K562 (cell line): ENCODE measurements at regions not wholly inside any gene's neighbourhood (a gene's known extent, or its start where the extent isn't known, plus 50 kb on each side); places are given as distances from the start of the nearest gene placed in this dataset.
"Not testable (repeated sequence)": the region's sequence is repeated elsewhere in the genome, so short reads cannot be mapped to it uniquely, and the experiment has no call there.

ENCODE experiments used
- ATAC-seq: fragments of 200-7000 bp; cut with Tn5 transposase; 3 replicates; pipeline ENCODE4 v1.9.1; 2020; ENCODE audit warnings: moderate library complexity
- BruUV-seq: library from RNA; stranded (reverse); fragments of 400-500 nt; replicated peaks from 2 replicates; lab custom pipeline; 2021; lab: Mats Ljungman, UMichigan
- CTCF ChIA-PET: fragments of 300-600 bp; formaldehyde crosslinking; extraction: SDS; loops from one replicate; lab custom pipeline; 2021; ENCODE audit warnings: low intra/inter-chr PET ratio; lab: Yijun Ruan, JAX
- POLR2A ChIA-PET: fragments of 300-600, 350-650 bp; sonication (Branson Sonifier 250); formaldehyde crosslinking; extraction: SDS; loops from one replicate; lab custom pipeline; 2021; ENCODE audit warnings: antibody characterized with exemption, inconsistent platforms; lab: Yijun Ruan, JAX
- DNase-seq, 4 experiments: peaks; one replicate each; pipeline versions ENCODE4 v3.0.0 to v3.0.0-alpha.2; 2011 to 2018; ENCODE audit warnings: low spot score in 3 of 4, mixed read lengths in 3 of 4; ENCODE audit errors: extremely low read depth in 1 of 4
- FAIRE-seq: peaks from 2 replicates; lab custom pipeline; 2011; peaks lifted over from hg19 to GRCh38; lab: Jason Lieb, UNC
- H2AFZ ChIP-seq: 2 replicates; pipeline ENCODE4 v1.6.0; 2011; ENCODE audit warnings: low read depth, low read length, control low read depth, inconsistent platforms
- H3K27ac ChIP-seq: fragments of 200-600 bp; 3 replicates; pipeline ENCODE4 v1.8.0; 2011; ENCODE audit warnings: low read depth, mild to moderate bottlenecking, control low read depth, inconsistent platforms, low read length, moderate library complexity, mixed read lengths; ENCODE audit errors: extremely low read depth
- H3K27me3 ChIP-seq, 2 experiments: fragments of 300-600 bp in 1 of 2; 2 replicates in 1 of 2; 3 replicates in 1 of 2; pipeline versions ENCODE4 v1.6.0 to v1.8.0; 2011; ENCODE audit warnings: inconsistent platforms in 2 of 2, low read length in 2 of 2, mild to moderate bottlenecking in 1 of 2, mixed read lengths in 1 of 2, moderate library complexity in 1 of 2; ENCODE audit not compliant: control insufficient read depth in 2 of 2, insufficient read depth in 2 of 2
- H3K36me3 ChIP-seq: fragments of 300-600 bp; 3 replicates; pipeline ENCODE4 v1.8.0; 2011; ENCODE audit warnings: mild to moderate bottlenecking, low read length, inconsistent platforms; ENCODE audit not compliant: control insufficient read depth, insufficient read depth
- H3K4me1 ChIP-seq, 2 experiments: fragments of 200-600 bp in 1 of 2; replicated peaks in 1 of 2; 2 replicates in 1 of 2; 3 replicates in 1 of 2; pipeline versions ENCODE4 v1.5.1 to v1.8.0; 2011; ENCODE audit warnings: inconsistent platforms in 2 of 2, low read length in 2 of 2, mild to moderate bottlenecking in 1 of 2, mixed read lengths in 1 of 2, moderate library complexity in 1 of 2; ENCODE audit not compliant: control insufficient read depth in 2 of 2, insufficient read depth in 2 of 2
- H3K4me2 ChIP-seq: 2 replicates; pipeline ENCODE4 v1.6.1; 2011; ENCODE audit warnings: low read length, control low read depth, inconsistent platforms, mixed read lengths; ENCODE audit not compliant: insufficient read depth
- H3K4me3 ChIP-seq: fragments of 200-600 bp; sonication (generic), shearing (Covaris generic); 2 replicates; pipeline ENCODE4 v1.5.1; 2016; ENCODE audit warnings: control low read depth, inconsistent platforms
- H3K79me2 ChIP-seq: fragments of 200-600 bp; 3 replicates; pipeline ENCODE4 v1.8.0; 2011; ENCODE audit warnings: low read length, inconsistent platforms; ENCODE audit not compliant: control insufficient read depth, insufficient read depth
- H3K9ac ChIP-seq, 2 experiments: 2 replicates each; pipeline versions ENCODE4 v1.6.0 to v1.6.1; 2011; ENCODE audit warnings: low read depth in 2 of 2, low read length in 2 of 2, control low read depth in 1 of 2, inconsistent platforms in 1 of 2, mild to moderate bottlenecking in 1 of 2, mixed read lengths in 1 of 2; ENCODE audit not compliant: insufficient read depth in 1 of 2
- H3K9me1 ChIP-seq: one replicate; pipeline ENCODE4 v1.6.0; 2011; ENCODE audit warnings: inconsistent platforms, mild to moderate bottlenecking, low read length, moderate library complexity; ENCODE audit not compliant: control insufficient read depth, insufficient read depth
- H3K9me3 ChIP-seq: replicated peaks from 2 replicates; pipeline ENCODE4 v1.5.1; 2011; ENCODE audit warnings: low read depth, low read length, inconsistent platforms; ENCODE audit not compliant: control insufficient read depth, insufficient read depth
- H4K20me1 ChIP-seq: replicated peaks from 2 replicates; pipeline ENCODE4 v1.6.1; 2011; ENCODE audit warnings: low read length, inconsistent platforms, mixed read lengths; ENCODE audit not compliant: control insufficient read depth, insufficient read depth
- KAT2B ChIP-seq: IDR thresholded peaks from one replicate; pipeline ENCODE4 v1.6.1; 2012; ENCODE audit warnings: low read depth, mild to moderate bottlenecking, control low read depth, inconsistent platforms, low read length, moderate library complexity
- WGBS: fragments of 100-300 bp; shearing (Covaris generic); methylation state at CpG from one replicate; pipeline ENCODE4 v1.1.6; 2016; ENCODE audit warnings: low coverage, mixed read lengths; ENCODE audit not compliant: insufficient coverage; ENCODE audit errors: missing lambda C conversion rate; 5-methylcytosine and 5-hydroxymethylcytosine counted together
- in situ Hi-C: fragments of 300-500 bp; cut with MboI; formaldehyde crosslinking; loops from 4 replicates; pipeline ENCODE4 v1.15.0; 2018; ENCODE audit warnings: inconsistent platforms, mixed read lengths
- intact Hi-C: fragments of 100-400 bp; cut with micrococcal nuclease; formaldehyde crosslinking; loops from 2 replicates; pipeline ENCODE4 v1.14.2; 2022
- TF ChIP-seq, protein P1 (sequence below), 2 experiments: fragments of 450-650 bp in 1 of 2; sonication (generic) in 1 of 2; formaldehyde crosslinking; conservative IDR thresholded peaks; 2 replicates each; pipeline versions ENCODE4 v1.4.0 to v1.8.1; 2020 to 2022; ENCODE audit warnings: mild to moderate bottlenecking in 1 of 2, missing genetic modification reagents in 1 of 2

DNA sequence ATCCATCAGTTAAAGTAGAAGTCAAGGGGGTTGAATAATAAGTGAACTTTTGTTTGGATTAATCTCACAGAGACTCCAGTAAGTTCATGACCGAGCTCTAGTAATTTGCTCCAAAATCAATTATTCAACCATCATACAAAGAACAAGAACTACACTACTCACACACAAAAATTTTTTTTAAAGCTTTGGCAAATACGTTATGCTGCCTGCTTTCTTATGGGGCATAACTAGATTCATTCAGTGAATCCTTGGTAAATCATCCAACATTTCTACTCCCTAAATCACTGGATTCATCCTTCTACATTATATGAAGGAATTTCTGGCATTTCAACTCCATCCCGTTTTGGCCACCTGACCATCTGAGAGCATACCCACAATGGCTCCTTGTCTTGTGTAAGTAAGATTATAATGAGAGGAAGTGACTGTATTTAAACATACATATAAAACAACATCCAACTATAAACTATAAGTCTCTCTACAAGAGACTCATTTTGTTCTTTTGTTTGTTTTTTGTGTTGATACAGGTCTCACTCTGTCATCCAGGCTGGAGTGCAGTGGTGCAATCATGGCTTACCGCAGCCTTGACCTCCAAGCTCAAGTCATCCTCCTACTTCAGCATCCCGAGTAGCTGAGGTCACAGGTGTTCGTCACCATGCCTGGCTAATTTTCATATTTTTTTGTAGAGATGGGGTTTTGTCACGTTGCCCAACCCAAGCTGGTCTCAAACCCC lies 144.2 kb upstream of the LRRTM4 start:
- in situ Hi-C loops (no loop called here), intact Hi-C loops (no loop called here)
- CTCF ChIA-PET, result no interaction called here
- ATAC-seq, result no peak
- no peaks in the 10 kb centered on the region for H3K36me3 ChIP-seq
- H2AFZ ChIP-seq, result no peak overlapping the region
- no peaks in the 10 kb centered on the region for H3K9me1 ChIP-seq
- BruUV-seq, result no TSS peak
- no peak overlapping the region for H3K27ac ChIP-seq
- no peak for FAIRE-seq
- no peaks in the 10 kb centered on the region for H3K27me3 ChIP-seq
- 0% methylated on average over 7 of the region's 7 CpGs for WGBS
- no peak overlapping the region for H3K4me3 ChIP-seq
- TF ChIP-seq, protein P1, sequence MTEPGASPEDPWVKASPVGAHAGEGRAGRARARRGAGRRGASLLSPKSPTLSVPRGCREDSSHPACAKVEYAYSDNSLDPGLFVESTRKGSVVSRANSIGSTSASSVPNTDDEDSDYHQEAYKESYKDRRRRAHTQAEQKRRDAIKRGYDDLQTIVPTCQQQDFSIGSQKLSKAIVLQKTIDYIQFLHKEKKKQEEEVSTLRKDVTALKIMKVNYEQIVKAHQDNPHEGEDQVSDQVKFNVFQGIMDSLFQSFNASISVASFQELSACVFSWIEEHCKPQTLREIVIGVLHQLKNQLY (CRISPR knock-in tag; conservative IDR thresholded peaks at IDR 0.05), result no peak
- TF ChIP-seq KAT2B, result no peak
- no peak for DNase-seq
- no peaks in the 10 kb centered on the region for H3K79me2 ChIP-seq
- H3K9me3 ChIP-seq, result no peaks in the 10 kb centered on the region
- H3K9ac ChIP-seq, result no peak overlapping the region
- no peak overlapping the region for H3K4me2 ChIP-seq
- H3K4me1 ChIP-seq, result no peaks in the 10 kb centered on the region
- no peaks in the 10 kb centered on the region for H4K20me1 ChIP-seq
- POLR2A ChIA-PET, result interaction anchor here (0.6 kb wide), 1 partner anchor 1060 kb away, joined by 3 read pairs; no protein-coding TSS in a partner anchor

DNA sequence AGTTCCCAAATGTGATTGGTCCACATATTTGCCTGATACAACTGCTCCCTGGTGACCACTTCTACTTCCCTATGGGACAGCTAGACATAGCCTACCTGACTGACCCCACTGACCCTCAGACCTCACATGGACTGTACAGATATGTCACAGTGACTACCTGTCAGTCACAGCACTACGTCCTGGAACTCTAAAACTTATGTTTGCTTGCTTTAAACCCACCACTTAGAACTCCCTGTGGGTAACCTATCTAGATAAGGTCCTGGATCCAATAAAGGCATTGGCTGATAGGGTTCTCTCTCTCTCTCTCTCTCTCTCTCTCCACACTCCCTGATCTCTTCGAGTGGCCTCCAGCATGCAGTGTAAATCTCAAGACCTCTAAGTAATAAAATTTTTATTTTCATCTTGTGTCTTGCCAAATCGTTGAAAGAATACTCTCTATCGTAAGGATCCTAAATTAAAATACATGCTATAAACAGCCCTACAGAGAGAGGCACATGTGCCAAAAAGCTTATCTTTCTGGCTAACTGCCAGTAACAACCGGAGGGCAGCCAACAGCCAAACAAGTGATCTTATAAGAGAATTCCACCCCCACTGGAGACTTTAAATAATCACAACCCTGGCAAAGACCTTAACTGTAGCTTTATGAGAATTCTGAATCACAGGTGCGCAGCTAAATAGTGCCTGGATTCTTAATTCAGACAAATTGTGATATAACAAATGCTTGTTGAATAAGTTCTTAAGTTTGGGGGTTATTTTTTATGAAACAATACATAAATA lies 162.6 kb upstream of the LRRTM4 start:
- BruUV-seq, ATAC-seq, H3K36me3 ChIP-seq, intact Hi-C loops, H2AFZ ChIP-seq, H3K9ac ChIP-seq, in situ Hi-C loops, H3K9me3 ChIP-seq, POLR2A ChIA-PET, H3K27ac ChIP-seq, H3K27me3 ChIP-seq, CTCF ChIA-PET, H3K4me2 ChIP-seq, FAIRE-seq, H4K20me1 ChIP-seq, H3K4me3 ChIP-seq, H3K79me2 ChIP-seq, H3K4me1 ChIP-seq, DNase-seq, H3K9me1 ChIP-seq: not testable (repeated sequence)
- 0% methylated on average over 5 of the region's 6 CpGs for WGBS
